HUDEP-2 (cell line): ENCODE measurements at regions not wholly inside any gene's neighbourhood (a gene's known extent, or its start where the extent isn't known, plus 50 kb on each side); places are given as distances from the start of the nearest gene placed in this dataset.
"Not testable (repeated sequence)": the region's sequence is repeated elsewhere in the genome, so short reads cannot be mapped to it uniquely, and the experiment has no call there.

ENCODE experiments used
- DNase-seq, 76 experiments: peaks; one replicate each; lab custom pipeline; 2025; ENCODE audit not compliant: unreplicated experiment in 76 of 76; lab: John Stamatoyannopoulos, UW

DNA sequence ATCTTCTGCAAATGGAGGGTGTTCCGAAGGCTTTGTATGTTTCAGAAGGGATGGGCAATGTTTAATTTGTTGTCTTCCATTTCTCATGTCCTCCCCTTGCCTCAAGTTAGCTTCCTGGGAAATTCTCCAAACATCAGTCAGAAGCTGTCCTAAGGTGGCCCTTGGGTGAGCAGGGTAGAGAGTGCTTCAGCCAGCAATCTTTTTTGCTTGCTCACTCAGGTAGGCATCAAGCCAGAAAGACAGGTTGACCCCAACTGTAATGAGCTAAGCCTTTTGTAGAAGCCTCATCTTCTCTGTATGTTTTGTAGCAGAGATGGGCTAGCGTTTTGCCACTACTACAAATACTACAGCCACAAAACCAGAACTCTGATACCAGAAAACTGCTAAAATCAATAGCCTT is 321.5 kb upstream of the FAM78B start:
- DNase-seq = peak in 1 of 76 experiments; percentile 2

DNA sequence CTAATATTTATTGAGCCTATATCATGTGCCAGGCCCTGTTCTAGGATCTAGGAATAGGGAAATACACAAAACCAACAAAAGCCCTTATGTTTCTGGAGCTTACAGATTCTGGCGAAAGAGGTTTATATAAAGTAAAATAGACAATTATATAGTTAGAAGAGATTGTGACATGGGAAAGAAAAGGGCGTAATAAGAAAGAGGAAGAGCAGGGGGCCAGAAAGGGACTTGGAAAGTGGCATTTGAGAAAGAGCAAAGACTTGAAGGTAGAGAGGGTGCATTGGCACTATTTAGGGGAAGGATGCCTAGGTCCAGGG is 322.5 kb upstream of the FAM78B start:
- DNase-seq = no peak

DNA sequence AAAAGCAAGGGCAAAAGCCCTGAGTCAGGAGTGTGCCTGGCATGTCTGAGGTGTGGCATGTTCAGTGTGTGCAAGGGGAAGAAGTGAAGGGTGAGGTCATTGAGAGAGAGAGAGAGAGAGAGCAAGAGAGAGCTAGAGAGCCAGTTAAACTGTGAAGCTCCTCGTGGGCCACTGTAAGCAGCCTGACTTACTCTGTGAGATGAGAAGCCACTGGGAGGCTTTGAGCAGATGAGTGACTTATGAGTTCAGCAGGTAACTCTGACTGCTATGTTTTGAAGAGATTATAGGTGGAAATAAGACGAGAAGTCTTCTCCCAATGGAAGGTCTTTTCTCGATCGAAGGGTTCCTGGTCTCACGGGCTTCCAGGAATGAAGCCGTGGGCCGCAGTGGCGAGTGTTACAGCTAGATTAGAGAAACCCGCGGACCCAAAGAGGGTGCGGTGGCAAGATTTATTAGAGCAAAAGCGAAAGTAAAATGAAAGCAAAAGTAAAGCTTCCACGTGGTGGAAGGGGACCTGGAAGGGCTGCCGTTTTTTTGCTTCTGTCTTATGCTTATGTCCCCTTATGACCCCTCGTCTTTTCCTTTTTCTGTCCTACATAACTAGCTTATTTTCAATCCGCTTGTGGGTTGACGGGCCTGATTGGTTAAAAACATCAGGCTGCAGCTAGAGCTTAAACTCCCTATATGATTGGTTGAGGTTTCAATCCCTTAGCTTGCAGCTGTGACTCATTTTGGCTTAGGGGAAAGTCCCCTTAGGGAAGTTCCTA is 323.1 kb upstream of the FAM78B start:
- peak in 70 of 76 experiments; percentile 5 to 81 (median 48) for DNase-seq

DNA sequence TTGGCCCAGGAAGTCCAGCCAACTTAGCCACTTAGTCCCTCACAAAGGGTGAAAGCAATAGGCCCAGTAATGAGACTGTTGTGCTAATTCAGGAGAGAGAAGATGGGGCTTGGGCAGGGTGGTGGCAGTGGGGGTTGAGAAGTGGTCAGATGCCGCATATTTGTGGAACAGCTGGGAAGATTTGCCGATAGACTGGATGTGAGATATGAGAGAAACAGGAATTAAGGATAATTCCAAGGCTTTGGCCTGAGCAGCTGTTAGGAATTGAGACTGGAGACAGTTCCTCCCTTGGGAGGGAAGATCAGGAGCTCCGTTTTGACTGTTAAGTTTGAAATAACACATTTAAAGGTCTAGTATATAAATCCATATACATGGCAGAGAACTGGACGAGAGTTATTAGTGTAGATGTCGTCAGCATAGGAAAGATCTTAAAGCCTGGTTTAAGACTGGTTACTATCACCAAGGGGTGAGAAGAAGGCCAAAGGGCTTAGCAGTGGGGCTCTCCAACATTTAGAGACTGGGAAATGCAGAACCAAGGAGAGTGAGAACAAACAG is 323.7 kb upstream of the FAM78B start:
- DNase-seq = no peak

GRCh38 chr1:166493765-166494164 is 327.0 kb upstream of the FAM78B start:
- not testable (repeated sequence) for DNase-seq

- no peak for DNase-seq
Measured at GRCh38 chr1:166507347-166507746, 331.9 kb upstream of the POGK start.

DNA sequence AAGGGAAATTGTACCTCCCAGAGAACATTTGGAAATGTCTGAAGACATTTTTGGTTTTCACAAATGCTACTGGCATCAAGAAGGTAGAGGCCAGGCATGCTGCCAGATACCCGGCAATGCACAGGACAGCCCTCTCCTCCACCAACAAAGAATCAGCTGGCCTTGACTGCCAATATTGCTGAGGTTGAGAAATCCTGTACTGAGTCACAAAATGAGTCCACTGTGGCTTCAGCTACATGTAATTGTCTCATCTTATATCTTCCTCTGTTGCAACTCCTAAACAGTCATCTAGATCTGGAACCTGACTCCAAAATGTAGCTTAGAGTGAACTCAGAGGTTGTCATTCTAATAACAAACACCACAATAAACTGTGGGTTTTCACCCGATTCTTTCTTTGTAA is 327.5 kb upstream of the POGK start:
- no peak for DNase-seq

DNA sequence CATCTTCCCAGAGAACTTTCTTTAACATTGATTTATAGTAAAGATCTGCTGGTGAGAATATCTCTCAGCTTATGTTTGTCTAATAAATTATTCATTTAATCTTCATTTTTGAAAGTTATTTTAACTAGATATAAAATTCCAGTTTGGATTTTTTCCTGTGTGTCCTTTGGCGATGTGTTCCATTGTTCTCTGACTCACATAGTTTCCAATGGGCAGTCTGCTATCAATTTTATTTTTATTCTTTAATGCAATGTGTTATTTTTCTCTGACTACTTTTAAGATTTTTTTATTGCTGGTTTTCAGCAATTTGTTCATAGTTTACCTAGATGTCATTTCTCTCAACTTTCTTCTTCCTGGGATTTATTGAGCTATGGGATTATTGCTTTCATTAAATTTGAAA is 325.2 kb upstream of the POGK start:
- DNase-seq = no peak

- no peak for DNase-seq
Measured at GRCh38 chr1:166527752-166528151, 311.5 kb upstream of the POGK start.

DNA sequence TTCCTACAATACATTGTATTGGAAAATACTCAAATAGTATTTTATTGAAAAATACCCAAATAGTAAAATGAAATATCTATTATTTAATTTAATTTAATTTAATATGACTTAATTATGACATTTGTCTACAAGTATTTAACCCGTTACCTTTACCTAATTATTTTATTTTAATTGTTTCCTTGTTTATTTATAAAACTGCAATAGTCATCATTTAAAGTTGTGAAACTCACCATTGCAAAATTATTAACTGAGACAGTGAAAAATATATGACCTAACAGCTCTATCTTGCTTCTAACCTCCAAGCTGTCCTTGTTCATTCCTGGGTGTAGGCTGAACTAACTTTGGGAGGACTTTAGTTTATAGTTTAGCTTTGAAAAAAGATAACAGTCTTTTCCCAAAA is 300.6 kb upstream of the POGK start:
- DNase-seq = no peak

GRCh38 chr1:166544036-166544435 is 295.2 kb upstream of the POGK start:
- no peak for DNase-seq

- DNase-seq = no peak
Measured at GRCh38 chr1:166544561-166544960, 294.7 kb upstream of the POGK start.

GRCh38 chr1:166552706-166553105 is 286.6 kb upstream of the POGK start:
- no peak for DNase-seq

GRCh38 chr1:166570954-166571353 is 268.3 kb upstream of the POGK start:
- no peak for DNase-seq

- DNase-seq = no peak
Measured at GRCh38 chr1:166573199-166573598, 266.1 kb upstream of the POGK start.

- DNase-seq = no peak
Measured at GRCh38 chr1:166579557-166580501, 259.4 kb upstream of the POGK start.

GRCh38 chr1:166588741-166589140 is 250.5 kb upstream of the POGK start:
- no peak for DNase-seq

DNA sequence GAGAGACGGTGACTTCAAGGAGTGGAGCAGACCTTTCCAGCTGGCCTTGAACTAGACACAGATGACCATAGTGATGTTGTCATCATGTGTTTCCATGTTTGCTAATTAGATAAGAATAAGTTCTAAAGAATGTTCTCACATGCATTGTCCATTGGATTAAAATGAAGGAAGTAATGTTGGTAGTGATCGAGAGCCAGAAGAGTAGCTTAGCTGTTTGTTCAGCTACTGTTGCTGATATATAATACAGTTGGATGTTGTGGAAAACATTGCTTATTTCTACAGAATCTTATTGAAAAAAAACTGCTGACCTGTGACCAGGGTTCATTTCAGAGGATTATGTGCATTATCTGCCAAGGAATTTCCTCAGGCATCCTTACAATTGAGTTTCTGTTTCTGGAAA is 249.1 kb upstream of the POGK start:
- DNase-seq = no peak

DNA sequence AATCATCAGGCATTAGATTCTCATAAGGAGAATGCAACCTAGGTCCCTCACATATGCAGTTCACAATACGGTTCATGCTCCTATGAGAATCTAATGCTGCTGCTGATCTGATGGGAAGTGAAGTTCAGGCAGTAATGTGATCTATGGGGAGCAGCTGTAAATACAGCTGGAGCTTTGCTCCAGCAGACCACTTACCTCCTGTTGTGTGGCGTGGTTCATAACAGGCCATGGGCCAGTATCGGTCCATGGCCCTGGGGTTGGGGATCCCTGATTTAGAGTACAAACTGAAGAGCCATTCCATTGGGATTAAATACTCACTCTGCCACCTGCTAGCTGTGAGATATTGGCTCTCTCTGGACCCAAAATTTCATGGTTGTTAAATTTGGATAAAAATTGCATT is 244.6 kb upstream of the POGK start:
- DNase-seq = no peak

GRCh38 chr1:166597516-166597915 is 241.8 kb upstream of the POGK start:
- no peak for DNase-seq

DNA sequence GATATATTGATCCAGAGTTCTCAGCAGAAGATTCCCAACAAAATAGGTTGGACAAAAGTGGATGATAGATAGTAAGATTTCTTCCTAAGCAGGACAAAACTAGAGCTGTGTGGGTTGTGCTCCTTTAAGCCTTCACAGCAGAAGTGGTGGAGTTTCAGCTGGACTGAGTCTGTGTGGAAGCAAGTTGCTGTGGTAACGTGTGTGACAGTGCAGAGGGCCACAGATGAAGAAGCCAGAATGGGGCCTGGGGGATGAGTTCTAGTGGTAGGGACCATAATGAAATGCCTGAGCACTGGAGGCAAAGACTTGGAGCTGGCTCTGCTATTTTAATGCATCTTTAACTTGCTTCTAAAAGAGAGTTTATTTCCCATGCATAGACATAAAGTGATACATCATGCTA is 238.7 kb upstream of the POGK start:
- DNase-seq = peak in 1 of 76 experiments; percentile 1
